ENCODE measurements at regions not wholly inside any gene's neighbourhood (a gene's known extent, or its start where the extent isn't known, plus 50 kb on each side); places are given as distances from the start of the nearest gene placed in this dataset.

DNA sequence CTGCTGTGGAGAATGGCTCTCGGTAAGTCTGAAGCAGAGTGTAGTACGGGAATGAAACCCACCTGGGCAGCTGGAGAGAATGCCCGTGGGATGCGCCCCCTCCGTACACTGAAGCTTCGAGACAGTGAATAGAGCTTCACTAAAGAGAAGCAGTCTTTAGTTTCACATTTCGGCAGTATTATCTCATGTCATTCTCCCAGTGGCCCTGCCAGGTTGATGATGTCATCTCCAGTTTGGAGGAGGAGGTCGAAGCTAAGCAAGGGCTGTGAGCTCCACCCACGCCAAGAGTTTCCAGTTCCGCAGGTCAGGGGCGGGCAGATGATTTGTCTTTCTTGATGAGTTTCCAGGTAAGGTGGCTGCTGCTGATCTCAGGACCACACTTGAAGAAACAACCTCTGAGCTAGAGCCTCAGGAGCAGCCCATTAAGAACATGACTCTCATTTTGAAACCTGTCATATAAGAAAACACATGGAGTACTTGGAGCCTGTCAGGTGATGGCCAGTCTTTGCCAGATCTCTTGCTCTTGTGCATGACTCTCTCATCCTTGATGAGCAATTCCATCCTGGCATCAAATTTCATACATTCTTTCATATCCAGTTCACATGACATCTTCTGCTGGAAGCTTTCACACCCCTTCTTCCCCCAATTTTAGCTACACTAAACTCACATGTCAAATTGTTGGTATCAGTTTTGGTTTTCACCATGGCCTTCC, 475.0 kb downstream of the RNF144A start:
- DNase-seq, result no peak

DNA sequence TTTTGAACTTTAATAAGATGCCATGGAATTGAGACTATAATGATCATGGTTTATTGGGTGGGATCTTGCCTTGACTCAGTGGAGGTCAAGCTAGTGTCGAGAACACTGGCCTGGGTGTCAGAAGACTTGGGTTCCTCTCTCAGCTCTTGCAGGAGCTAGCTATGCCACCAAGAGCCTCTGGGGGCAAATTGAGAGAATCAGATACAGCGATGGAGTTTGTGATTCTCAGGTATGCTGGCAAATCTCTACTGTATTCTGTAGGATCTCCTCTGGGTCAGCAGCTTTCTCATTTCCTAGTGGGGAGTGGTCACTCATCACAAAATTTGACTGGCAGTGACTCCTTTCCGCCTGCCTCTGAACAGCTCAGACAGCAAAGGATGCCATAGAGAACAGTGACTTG, 477.0 kb downstream of the RNF144A start:
- DNase-seq, result no peak

DNA sequence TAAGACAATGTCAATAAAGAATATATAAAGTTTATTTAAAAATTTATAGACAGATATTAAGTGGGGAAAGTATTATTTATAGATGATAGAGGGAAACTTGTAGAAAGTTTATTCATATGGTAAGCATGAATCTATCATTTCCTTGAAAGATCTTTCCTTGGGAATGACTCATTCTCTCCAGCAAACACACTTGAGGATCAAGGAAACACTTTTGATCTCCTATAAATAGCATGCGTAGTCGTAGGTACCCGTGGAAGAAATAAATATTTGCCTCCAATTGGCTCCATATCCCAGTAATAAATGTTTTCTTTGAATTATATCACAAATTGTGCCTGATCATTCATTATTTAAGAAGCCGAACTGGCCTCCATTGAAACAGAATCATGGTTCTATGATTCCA, 483.4 kb downstream of the RNF144A start:
- no peak for DNase-seq

DNA sequence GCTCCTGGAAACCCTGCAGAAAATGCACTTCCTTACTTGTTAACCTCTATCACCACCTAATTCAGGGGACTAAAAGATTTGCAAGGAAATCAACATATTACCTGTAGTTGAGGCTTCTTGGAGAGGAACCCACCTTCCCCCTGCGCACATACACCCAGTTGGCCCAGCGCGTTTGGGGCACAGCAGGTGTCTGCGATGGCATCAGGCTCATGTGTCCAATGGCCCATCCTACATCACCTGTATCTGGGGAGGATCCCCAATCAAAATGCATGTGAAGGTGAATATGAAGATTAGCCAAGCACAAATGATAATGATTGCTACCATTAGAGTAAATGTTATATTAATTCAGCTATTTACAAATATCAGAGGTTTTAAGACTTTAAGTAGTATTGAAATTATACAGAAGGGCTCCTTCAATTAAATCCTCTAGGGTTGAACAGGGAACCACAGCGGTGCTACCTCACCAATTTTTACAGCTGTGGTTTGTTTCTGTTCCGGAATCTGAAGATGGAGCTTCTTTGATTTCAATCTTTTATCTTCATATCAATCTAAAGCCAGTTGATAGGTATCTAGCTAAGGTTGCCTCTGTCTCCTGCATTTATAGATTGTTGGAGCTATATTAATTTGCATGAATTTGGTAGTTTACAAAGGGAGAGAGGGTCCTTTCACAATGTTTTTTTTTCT, 486.0 kb downstream of the RNF144A start:
- no peak for DNase-seq

DNA sequence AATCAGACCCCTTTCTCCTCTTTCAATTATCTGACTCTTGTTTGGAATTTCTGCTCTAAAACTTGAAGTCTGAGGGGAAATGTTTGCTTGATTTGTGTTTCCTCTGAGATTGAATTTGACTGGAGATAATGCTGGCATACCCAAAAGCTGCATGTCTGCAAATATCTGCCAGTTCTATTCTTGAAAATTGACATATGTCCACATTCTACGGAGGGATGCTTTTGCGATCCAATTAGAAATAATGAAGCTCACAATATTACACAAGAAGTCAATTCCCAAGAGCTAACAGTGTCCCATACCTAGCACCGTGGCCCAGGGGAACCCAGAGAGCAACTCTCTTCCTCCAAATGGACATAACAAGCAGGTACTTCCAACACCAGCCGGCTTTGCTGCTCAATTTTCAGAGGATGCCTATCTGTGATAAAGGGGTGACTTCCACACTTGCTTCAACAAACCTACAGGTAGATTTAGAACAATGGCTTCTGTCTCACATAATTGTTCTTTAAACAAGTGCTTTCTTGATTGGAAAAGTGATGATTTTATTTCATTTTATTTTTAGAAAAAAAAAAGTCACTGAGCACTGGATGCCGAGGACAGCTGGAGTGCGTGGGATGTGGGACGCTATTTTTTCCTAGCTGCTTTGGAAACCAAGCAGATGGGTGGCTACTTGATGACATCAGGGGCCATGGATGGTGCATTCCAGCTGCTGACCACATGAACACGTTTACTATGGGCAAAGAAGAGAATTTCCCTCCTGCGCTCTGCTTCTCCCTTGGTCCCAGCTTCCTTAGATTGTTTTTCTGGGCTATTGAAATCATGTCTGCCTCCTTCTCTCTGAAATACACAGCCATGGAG, 488.9 kb downstream of the RNF144A start:
- DNase-seq, result no peak

DNA sequence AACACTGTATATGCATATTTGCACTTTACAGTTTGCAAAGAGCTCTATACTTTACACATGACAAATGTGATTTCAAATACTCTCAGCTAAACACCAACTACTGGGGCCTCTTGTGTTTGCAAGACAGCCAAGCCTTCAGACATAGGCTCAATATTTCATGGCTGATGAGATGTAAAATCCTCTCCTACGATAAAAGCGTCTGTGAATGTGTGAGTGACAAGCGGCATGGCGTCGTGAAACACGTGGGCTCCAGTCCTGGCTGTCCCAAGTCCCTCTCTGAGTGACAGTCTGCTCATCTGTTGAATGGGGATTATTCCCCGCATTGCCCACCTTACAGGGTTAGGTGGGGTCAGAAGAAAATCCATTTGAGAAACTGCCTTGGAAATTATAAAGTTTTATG, 489.8 kb downstream of the RNF144A start:
- DNase-seq, result no peak

DNA sequence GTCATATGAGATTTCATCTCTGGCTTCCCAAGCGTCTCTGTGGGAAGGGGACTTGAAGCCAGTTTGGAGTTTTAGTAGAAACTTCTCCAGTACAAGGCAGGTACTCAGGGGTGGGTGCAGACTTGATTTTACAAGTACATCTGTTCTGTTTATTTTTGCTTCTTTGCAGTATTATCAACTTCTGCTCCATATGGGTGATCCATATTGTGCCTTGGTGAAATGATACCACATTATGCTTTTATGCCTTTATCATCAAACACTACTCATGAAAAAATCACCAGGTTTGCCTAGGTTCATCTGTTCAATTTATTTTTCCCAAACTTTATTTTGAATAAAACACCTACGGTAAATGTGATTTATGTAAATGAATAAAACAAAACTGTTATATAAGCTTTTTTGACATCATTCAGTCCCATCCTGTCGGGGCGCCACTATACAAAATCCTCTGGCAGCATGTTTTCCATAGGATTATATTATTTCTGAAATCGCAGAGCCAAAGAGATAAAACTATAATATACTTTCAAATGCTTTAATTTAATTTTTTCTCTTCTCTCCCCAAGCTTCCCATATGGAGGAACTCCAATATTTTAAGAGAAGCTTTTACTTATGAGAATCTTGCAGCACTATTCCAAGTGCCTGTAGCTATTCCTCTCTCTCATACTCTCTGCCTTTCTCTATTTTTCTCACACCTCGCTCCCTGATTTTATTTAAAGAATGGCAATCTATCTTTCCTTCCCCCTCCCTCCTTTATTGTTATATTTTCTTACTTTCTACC, 490.9 kb downstream of the RNF144A start:
- DNase-seq, result no peak

DNA sequence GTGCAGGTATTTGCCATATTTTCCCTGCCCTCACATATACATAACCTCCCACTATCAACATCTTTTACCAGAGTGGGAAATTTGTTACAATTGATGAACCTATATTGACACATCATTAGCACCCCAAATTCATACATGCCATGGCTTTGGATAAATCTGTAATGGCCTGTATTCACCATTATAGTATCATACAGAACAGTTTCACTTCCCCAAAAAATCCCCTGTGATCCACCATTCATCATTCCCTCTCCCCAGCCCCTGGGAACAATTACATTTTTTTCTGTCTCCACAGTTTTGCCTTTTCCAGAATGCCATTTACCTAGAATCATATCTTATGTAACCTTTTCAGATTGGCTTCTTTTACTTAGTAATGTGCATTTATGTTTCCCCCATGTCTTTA, 494.5 kb downstream of the RNF144A start:
- no peak for DNase-seq

DNA sequence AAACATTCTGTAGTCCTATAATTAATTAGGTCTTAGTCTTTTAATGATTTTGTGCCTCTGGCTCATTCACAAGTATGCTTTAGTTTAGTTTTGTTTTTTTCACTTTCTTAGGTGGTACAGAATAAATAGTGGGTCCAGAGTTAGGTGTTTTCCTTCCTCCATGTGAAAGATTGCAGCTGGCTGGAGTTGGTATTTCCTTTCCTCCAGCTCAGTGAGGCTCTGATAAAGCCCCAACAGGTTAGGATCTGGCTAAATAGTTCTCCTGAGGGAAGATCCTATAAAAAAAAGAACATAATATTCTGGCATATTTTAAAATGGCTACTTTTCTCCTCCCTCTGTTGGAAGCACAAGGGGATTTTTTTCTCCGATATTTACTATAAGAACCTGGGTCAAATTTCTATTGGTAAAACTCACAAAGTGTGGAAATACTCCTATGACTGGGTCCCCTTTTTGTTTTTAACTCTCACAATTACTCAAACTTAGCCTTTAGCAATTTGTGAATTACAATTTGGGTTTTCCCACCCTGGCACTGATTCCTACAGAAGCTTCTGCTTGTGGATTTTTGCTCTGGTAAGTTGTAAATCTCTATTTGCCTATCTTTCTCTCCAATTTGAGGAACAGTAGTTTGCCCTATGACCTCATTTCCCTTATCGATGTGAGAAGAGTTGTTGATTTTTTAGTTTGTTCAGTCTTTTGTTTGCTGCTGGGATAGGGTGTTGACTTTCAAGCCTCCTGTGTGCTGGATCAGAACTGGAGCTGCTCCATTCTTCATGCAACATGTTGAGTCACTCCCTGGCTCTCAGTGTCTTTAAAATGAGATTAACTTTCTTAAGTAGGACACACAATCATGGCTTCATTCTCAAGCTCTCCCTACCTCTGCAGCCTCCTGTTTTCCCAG, 500.9 kb downstream of the RNF144A start:
- no peak for DNase-seq

DNA sequence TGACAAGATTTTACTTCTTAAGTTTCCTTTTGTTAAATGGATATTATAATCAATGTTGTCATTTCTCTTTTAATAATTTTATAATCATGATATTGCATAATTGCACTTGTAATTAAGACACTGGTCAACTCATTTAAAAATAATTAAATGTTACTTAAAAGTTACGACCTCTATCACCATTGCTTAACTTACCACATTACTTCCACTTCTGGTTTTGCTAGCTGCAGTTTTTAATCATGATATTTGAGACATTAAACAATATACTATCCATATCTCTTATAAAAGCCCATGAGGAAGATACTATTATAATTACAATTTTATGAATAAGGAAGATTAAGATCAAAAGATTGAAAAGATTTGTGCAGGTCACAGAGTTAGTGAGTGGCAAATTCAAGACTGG, 502.0 kb downstream of the RNF144A start:
- no peak for DNase-seq

DNA sequence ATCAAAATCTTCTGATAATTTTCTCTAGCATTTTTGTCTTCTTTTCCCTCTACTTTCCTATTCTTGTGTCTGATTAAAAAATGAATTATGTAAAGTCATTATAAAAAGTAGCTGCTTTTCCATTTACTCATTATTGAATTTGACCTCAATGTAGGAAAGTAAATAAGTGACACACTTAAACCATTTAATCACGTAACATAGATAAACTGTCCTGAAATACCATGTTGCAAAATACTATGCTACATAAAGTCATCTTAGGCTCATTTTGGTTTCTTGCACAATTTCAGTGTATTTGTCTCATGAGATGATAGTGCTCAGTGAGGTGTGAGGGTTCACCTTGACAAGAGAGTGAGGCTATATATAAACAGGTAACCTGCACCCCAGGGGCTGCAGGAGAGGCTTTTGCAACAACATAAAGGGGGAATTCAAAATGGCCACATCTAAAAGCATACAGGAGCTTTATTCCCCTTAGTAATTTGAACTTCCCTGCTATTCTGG, 502.7 kb downstream of the RNF144A start:
- no peak for DNase-seq

DNA sequence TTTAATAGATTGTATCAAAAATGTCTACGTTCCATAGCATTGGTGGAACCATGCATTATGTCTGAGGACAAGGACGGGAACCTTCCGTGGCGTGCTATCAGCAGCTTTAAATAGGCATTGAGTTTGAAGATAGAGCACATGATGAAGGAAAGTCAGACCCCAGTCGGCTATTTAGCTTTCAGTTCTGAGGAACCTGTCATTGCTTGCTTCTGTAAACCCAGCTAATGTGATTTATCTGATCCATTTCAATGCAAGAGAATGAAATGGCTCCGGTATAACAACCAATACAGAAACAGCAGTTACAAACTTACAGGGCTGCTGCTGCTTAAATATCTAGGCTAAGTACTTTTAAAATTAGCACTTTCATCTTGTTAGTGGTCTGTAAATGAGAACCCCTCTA, 503.3 kb downstream of the RNF144A start:
- no peak for DNase-seq

DNA sequence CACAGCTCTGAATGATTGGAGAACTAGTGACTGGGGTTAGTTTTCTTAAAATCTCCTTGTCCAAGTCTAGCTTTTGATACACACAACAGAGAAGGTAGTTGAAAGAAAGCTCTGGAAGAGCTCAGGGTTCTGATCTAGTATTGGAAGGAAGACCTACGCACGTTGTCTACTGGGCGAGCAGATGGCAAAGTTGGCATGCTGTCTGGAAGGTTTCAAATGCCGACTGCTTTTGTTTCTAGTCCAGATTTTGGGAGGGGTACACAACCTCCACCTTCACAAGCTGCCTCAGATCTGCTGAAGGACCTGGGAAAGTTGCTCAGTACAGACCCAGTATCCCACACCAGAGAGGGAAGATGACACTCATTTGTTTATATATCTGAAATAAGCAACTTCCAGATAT, 507.3 kb downstream of the RNF144A start:
- DNase-seq, result no peak

DNA sequence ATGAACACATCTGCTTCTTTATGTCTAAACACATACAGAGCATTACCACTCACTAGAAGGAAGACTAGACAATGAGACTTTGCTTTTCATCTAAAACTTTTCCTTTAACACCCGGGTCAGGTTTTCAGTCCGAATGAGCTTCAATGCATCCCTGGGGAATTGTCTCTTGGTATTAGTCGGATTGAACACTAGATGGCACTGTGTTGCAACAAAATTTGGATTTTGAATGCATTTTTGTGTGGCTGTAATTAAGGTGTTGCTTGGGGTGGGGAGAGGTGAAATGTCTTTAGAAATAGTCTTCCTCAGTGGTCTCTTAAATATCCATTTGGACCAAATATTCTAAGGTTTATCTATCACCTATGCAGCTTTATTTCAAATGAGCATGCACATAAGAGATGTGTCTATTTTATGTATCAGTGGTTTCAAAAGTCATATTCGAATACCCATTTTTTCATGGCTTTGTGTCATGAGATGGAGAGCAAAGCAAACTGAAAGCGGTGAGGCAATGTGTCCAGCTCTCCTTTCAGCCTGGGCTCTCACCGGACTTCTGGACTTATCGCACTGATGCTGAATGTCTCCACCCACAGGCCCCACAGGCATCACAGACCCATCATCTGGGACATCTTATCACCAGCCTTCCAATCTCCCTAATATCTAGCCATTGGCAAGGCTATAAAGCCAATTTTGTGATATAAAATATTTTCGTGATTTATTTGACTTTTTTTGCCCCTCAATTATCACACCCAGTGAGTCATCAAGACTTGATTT, 510.3 kb downstream of the RNF144A start:
- peak in 2 of 5 donors; percentile 14 to 69 for DNase-seq

DNA sequence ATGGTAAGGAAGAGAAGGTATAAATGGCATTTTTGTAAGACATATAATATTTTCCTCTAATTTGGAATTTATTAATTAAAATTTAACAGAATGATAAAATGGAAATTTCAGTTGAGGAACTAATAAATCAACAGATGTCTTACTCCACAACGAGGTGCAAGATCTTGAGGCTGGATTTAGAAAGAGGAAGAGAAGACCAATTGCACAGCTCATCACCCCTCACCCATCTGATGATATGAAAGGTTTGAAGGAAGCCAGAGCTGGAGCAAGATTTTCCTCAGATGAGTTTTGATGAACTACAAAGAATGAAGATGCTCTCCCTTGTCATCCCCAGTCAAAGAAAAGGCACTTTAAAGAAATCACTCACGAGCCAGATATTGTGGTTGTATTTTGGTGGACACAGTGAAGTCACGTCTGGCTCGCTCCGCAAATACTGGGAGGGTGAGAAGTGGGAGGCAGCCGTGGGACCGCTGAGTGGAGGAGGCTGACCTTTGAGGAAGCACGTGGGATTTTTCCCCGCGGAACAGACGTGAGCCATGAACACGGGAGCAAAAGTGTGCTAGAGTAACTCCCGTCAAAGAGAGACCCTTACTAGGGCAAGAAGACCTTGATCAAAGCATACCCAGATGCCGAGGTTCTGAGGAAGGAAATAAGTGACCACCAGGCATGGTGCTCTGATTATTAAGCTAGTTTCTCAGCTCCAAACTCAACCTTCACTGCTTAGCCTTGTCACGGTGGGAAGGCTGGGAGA, 511.4 kb downstream of the RNF144A start:
- no peak for DNase-seq

DNA sequence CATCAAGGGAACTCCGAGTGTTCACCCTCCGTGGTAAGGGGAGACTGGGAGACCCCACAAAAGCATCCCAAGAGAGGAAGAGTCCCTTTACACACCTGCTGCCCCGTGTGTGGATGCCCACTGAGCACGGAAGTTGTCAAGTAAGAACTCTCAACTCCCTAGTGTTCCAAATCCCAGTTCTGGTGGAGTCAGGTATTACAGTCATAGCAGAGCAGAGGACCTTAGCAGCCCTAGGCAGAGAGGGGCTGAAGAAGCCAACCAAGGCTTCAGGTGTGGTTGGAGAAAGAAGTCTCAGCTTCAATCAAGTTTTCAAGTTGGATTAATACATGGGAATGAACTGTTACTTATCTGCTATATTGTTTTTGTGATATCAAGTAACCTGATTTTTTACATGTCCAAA, 512.5 kb downstream of the RNF144A start:
- no peak for DNase-seq

DNA sequence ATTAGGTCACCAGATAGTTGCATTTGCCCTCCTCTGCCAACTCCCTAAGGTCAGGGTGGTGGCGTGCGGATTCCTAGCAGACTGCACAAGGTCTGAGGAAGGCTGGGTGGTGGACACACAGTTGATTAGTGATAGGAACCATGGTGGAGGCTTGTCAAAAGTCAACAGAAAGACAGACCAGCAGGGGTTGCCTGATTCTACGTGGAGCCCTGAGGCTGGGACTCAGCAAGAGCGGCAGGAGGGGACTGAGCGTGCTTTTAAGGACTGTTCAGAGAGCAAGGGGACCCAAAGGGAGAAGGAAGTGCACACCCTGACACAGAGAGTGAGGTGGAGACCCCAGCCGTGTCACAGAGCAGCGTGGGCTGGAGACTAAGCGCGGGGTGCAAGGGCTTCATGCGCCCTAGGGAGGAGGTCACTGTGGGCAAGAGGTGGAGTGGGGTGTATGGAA, 513.2 kb downstream of the RNF144A start:
- peak in 1 of 5 donors; percentile 55 for DNase-seq

DNA sequence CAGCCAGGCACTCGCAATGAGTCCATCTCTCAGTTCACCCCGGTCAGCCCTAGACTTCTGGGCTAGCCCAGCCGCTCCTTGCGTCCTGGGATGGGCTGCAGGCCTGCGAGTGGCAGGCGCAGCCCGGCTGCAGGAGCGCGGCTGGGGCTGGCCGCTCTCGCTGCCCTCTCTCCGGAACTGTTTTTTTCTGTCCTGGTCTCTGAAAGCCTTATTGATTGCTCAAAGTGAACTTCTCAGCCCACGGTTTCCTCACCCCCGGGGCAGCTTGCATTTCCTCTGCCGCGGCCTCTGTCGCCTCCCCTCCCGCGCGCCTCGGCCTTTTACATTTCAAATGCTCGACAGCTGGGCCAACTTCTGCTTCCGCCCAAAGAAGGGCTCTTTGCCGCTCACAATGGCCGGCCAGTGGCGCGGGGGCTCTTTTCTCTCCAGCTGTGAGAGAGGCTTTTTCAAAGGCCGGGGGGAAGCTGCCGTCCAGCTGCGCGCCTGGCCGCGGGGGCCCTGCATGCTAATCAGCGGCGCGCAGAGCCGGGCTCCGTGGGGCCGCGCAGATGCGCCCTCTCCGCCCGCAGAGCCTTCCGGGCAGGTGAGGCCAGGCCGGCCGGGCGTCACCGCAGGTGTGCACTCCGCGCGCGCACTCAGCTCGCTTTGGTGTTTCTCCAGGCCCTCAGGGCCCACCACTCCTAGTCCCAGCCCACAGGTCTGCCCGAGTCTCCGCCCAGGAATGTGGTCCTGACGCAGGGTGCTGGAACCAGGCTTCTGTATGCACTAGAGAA, 513.8 kb downstream of the RNF144A start:
- DNase-seq, result peak in 1 of 5 donors; percentile 88

DNA sequence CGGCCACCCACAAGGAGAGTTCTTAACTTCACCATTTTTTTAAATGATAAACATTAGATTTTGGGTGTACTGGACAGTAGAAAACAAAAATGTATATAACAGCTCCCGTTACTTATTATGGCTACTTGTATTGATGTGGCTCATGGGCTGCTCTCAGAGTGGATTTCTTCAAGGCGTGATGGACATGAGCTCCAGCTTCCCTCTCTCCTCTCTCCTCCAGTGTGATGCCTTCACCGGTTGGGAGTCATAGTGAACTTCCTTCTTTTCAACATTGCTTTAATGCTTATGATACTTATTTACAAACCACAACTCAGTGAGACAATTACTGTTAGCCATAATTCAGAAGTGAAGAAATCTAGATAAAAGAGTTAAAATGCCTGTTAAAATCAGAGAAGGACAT, 515.2 kb downstream of the RNF144A start:
- no peak for DNase-seq
